Lower leg skin (tissue), 3 donors: ENCODE measurements at regions not wholly inside any gene's neighbourhood (a gene's known extent, or its start where the extent isn't known, plus 50 kb on each side); places are given as distances from the start of the nearest gene placed in this dataset.

Source experiments
- CTCF ChIP-seq, 3 donors: fragments of 450-650 bp; IDR thresholded peaks; one replicate each; pipeline ENCODE4 v1.5.1; 2016; ENCODE audit warnings: antibody characterized with exemption in 3 of 3, mild to moderate bottlenecking in 3 of 3, moderate library complexity in 2 of 3
- POLR2A ChIP-seq, 2 donors: fragments of 450-650 bp; IDR thresholded peaks; one replicate each; pipeline ENCODE4 v1.6.1; 2016 to 2017; ENCODE audit warnings: antibody characterized with exemption in 2 of 2, mild to moderate bottlenecking in 1 of 2, moderate library complexity in 1 of 2

- no peak for TF ChIP-seq CTCF (IDR thresholded peaks at IDR 0.05)
- no peak for TF ChIP-seq POLR2A (IDR thresholded peaks at IDR 0.05)
These were observed 68.4 kb upstream of the ADGRL4 start for GRCh38 chr1:79074975-79075374.
